G401 (cell line): ENCODE measurements at regions not wholly inside any gene's neighbourhood (a gene's known extent, or its start where the extent isn't known, plus 50 kb on each side); places are given as distances from the start of the nearest gene placed in this dataset.
A peak's percentile ranks its signal among the peaks of the same experiment; 100 is the strongest.

ENCODE experiments used
- DNase-seq: peaks from one replicate; pipeline ENCODE4 v3.0.0-alpha.2; 2015; ENCODE audit warnings: low spot score
- in situ Hi-C: cut with HindIII; loops from 2 replicates; pipeline ENCODE4 v1.10.0; 2016; ENCODE audit warnings: low sequenced_read_pairs, mixed read lengths

DNA sequence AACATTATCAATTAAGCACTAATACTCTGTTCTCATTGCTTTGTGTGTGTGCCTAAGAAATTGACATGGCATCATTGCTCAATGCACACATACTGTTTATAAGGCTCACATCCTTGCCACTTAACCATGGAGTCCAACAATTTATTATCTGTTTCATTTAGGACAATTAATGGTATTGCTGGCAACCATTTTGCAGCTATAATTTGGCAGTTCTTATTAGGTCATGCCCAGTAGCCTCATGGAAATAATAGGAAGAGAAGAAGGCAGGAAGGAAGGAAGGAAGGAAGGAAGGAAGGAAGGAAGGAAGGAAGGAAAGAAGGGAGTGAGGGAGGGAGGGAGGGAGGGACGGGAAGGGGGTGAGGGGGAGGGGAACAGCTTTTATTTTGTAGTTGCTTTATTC, 285.5 kb upstream of the SLC24A2 start:
- in situ Hi-C loops, result no loop called here
- no peak for DNase-seq

DNA sequence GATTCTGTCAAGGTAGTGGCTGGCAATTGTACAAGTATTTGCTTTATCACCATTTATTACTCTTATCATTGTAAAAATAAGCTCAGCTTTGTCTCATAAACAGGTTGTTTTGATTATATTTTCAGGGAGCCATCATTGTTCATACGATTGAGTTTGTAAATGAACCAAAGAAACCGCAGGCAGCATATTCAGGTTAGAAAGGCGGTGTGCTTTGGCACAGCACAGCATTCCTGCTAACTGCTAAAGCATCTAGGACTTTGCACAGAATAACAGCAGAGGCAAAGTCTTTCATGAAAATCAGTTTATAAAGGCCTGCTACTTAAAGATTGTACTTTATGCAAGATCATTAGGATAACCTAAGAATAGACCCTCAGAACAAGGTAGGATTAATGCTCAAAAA, 281.5 kb upstream of the SLC24A2 start:
- in situ Hi-C loops, result no loop called here

DNA sequence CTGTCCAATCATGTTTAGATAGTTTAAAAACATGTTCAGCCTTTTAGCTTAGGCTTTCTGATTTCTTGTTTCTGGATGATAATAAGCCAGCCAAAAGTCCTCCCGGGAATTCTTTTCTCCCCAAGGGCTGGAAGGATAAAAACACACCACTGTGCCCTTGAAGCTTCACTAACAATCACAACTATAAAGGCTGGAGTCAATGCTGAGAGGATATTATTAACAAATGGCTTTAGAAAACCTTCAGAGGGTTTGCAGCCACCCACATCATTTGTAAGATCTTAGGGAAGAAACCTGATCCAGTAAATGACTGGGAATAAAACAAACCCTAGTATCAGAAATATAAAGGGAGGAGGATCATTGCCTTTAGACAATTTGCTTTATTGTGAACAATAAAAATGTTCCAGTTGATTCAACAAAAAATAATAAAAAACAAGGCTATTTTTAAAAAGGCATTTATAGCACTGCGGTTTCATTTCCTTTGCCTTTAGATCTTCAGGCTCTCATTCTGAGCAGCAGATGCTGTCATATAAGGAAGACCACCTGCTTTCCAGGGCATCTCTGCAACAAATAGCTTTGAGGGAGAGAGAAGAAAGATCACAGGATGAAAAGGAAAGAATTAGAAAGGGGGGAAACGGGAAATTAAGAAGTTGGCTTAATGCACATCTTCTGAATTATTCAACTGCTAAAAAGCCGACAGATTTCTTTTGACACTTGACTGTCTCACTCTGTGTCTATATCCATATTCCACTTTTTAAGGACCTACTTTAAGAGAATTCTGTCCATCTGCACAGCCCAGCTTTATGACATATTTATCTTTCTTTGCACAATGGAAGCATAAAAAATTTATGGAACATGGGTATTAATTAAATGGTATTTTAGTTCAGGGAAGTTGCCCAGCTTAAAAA, 277.2 kb upstream of the SLC24A2 start:
- in situ Hi-C loops, result no loop called here
- no peak for DNase-seq

More for the DNA sequence above, 281.5 kb upstream of the SLC24A2 start:
- DNase-seq, result no peak

DNA sequence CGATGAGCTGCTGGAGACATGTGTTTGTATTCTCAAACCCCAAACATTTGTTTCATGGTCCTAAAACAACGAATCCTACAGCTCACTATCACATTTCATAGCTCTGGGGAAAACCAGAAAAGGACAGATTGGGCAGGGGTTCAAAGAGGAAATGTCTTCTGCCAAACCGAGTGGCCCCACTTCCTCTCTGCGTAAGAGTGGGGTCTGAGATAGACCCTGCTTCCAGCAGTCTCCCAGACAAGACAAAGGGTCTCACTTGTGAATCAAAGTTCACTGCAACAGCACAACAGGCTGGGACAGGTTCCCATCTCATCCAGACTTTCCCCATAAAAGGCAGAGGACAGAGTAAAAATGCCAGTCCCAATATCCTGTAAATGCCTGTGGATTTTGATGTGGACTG, 276.2 kb upstream of the SLC24A2 start:
- no peak for DNase-seq
- in situ Hi-C loops, result no loop called here

DNA sequence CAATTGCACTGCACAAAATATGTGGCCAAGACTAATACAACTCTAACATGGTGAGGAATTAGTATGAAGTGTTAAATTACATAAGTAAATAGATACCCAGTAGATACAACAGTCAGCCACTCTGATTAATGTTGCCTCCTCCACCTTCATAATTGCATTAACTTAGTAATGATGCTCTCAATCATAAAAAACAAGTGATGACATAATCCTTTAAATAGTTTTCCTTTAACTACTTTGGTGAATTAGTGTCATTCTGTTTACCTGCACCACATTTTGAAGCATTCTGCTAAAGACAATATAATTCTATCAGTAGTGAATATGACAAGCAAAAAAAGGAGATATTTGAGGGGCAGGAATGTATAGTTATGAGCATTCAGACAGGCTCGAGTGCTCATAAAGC, 265.9 kb upstream of the SLC24A2 start:
- in situ Hi-C loops, result no loop called here
- no peak for DNase-seq

DNA sequence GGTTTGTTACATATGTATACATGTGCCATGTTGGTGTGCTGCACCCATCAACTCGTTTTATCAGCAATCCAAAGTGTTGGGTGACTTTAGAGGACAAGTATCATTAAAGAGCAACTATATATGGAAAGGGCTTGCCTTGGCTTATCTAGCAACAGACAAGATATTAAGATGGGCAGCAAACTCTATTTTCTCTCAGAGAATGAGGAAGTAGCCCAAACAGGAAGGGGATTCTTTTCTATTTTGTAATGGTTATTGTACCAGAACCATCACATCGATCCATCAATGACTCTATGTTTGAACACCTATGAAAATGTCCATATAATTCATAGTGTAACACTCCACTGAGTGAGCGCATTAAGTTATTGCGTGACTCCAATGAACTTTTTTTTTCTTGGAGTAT, 260.1 kb upstream of the SLC24A2 start:
- DNase-seq, result no peak
- in situ Hi-C loops, result no loop called here

DNA sequence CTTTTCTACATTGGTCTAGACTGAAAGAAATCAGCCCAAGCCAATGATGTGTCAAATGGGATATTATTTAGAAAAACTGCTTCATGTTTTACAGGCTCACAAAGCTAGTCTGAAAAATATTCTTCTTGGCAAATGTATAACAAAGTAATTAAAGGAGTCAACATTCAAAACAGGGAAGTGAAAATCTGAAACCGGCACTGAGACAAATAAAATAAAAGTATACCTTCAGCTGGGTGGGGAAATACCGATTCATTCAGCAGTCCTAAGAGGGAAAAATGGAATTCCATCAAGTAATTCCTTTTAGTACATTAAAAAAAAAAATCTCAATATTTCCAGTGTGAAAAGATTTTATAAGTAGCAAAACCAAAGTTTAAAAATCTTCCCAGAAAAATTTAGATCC, 259.6 kb upstream of the SLC24A2 start:
- in situ Hi-C loops, result no loop called here
- no peak for DNase-seq

DNA sequence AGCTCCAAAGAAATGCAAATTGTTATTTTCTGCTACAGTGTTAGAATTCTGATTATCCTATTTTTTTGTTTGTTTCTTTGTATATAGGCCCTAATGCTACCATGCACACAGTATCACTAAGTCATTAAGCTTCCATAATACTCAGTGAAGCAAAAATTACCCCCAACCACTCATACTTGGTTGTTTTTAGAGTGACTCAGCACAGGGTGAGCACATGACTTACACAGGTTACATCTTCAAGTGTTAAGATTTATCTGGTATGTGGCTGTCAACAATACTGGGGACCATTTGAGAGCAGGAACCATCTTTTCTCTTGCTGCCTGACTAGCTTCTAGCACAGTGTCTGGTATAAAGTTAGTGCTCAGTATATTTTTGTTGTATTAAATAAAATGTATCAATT, 255.8 kb upstream of the SLC24A2 start:
- in situ Hi-C loops, result no loop called here
- no peak for DNase-seq

DNA sequence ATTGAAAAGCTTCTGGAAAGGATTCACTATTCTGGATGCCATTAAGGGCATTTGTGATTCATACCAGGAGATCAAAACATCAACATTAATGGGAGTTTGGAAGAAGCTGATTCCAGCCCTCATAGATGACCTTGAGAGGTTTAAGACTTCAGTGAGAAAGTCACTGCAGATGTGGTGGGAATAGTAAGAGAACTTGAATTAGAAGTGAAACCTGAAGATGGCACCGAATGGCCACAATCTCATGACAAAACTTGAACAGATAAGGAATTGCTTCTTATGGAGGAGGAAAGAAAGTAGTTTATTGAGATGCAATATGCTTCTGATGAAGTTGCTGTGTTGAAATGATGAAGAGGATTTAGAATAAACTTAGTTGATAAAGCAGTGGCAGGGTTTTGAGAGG, 254.6 kb upstream of the SLC24A2 start:
- in situ Hi-C loops, result no loop called here
- no peak for DNase-seq

DNA sequence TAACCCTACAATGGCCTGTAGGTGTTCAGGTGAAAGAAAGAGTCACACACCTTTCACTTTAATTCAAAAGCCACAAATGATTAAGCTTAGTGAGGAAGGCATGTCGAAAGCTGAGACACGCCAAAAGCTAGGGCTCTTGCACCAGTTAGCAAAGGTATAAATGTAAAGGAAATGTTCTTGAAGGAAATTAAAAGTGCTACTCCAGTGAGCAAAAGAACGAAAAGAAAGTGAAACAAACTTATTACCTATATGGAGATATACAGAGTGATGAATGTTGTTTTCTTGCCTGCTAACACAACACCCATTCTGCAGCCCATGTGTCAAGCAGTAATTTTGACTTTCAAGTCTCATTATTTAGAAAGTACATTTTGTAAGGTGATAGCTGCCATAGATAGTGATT, 254.2 kb upstream of the SLC24A2 start:
- in situ Hi-C loops, result no loop called here
- no peak for DNase-seq

DNA sequence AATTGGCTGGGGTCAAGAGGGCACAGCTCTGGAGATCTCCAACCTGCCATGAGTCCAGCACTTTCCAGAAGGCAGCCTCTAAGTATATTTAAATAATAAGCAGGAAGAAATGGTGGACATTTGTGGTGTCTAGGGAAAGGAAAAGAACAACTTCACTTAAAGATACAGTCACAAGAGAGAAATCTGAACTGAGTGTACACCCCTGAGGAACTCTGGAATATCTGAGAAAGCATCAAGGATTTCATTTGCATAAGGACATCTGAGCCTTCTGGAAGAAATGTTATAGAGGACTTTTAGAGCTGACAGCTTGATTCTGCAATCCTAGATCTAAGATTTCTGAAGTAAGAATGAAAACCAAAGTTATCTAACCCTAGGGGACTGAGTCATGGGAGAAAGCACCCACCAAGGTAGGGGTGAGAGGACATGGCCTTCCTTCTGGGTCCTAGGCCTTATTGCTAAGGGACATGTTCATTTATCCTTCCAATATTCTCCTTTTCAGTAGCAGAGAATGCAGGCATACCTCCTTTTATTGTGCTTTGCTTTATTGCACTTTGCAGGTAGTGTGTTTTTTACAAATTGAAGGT, 253.4 kb upstream of the SLC24A2 start:
- DNase-seq, result no peak
- in situ Hi-C loops, result no loop called here

DNA sequence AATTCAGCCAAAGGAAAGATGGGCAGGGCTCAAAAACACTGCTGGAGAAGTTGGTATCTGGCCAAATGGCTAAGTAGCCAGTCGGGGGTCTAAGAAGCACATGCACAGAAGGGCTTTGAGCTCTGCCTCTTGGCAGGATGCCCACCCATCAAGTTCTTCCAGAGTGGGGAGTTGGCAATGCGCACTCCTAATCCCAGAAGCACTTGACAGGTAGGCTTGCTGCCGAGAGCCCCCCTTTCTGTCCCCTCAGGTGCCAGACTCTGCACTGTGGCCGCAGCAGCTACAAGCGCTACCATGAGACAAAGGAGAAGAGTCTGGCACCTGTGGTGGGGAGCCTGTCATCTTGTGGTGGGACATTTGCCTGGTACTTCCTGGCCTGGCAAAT, 252.9 kb upstream of the SLC24A2 start:
- in situ Hi-C loops, result no loop called here
- DNase-seq, result peak; percentile 47

DNA sequence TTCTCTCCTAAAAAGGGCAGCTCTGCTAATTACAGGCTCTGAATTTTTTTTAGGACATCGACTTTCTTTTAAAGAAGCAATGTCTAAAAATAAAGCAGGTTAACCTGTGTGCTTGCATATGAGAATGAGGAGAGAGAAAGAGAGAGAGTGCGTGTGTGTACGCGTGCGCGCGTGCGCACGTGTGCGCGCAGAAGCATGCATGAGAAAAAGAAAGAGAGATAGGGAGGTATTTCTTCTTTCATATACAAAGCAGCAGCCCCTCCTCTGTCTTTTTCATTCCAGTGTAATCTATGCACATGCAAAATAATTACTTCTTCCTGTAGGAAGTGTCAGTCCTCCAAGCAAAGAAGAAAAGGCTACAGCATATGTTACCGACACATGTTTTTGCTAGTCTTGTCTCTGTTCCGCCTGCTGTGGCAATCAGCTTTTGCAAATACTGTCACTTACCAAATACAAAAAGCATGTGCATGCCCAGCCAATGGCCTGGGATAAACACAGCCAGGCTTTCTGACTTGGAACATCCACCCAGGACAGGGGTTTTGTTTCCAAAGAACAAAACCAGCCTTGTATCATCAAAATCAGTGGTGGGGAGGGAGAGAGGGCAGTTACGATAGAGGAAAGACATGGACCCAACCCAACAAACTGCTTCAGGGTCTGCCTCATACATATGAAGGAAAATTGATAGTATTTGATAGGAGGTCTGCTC, 252.3 kb upstream of the SLC24A2 start:
- in situ Hi-C loops, result no loop called here
- peak; percentile 50 for DNase-seq

DNA sequence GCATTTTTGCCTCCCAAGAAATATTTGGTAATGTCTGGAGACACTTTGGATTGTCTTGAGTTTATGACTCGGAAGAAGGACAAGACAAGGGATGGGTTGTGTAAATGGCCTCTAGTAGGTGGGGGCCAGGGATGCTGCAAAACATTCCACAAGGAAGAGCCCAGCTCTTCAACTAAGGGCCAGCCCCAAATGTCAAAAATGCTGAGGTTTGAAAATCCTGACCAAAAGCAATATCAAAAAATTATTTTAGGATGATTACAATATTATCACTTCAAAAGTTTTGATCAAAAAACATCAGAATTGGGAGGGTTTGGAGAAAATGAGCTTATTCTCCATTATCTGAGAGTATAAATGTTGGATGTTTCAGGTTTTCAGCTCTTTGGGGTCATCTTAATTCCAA, 248.9 kb upstream of the SLC24A2 start:
- DNase-seq, result no peak
- in situ Hi-C loops, result no loop called here

DNA sequence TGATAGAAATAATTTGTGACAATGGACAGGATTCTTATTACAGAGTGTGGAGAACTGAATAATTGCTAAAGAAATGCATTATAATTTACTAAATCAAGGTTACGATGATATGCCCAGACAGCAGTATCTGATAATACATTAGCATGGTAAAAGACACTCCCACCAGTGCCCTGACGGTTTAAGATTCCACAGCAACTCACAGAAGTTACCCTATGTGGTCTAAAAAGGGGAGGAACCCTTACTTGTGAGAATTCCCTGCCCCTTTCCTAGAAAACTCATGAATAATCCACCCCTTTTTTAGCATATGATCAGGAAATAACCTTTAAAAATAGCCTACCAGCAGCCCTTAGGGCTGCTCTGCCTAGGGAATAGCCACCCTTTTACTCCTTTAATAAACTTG, 244.7 kb upstream of the SLC24A2 start:
- in situ Hi-C loops, result no loop called here
- DNase-seq, result no peak

DNA sequence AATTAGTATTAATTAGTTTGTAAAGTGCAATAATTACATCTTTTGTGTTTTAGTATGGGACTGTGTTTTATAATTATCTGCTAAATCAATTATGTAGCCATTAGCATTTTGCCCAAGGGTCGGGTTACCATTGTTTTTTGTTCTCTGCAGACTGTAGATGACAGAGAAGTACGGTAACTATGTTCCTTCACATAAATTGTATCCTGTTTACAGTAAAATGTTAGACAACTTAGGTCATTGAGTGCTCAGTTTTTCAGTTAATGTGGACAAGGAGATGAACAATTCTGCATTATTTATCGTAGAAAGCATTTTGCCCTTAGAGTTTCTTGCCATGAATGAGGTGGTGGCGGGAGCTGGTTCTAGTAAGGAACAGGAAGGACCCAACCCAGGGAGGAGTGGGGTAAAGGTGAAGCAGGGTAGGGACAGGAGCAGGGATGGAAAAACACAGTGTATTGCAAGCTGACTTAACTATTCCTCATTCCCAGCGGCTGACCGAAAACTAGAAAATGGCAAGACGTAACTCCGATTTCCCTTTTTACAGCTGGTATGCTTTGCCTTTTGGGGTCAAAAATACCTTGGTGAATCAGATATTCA, 243.7 kb upstream of the SLC24A2 start:
- DNase-seq, result no peak
- in situ Hi-C loops, result no loop called here

DNA sequence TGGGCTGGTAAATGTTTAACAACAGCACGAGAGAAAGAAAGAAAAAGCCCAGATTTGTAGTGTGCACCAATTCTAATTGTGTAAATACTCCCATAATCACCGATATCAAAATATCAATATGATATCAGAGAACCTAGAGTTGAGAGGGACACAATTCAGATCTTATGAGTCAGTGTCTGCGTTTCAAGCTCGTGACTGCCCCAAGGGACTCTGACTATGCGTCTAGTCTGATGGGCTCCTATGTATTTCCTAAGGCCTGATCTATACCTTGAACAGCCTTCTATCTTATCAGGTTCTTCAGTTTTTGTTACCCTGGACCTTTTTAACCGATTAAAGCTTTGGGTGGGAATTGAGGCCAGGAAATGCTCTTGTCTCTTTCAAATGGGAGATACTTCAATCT, 243.0 kb upstream of the SLC24A2 start:
- DNase-seq, result no peak
- in situ Hi-C loops, result no loop called here

DNA sequence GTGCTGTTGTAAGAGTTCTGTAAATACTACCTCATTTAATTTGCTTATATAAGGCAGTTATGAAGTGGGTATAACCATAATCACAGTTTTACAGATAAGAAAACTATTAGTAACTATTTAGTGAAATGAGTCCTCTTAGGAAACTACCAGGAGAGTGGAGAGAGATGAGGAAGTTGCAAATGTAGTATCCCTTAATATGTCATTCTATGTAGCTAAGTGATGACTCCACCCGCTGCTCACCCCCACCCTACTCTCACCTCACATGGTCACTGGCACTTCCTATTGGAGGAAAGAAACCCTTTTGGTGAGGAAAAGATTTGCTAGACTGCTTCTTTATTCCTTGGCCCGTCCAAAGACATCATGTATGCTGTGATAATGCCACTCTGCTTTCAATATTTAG, 241.8 kb upstream of the SLC24A2 start:
- DNase-seq, result no peak
- in situ Hi-C loops, result no loop called here

DNA sequence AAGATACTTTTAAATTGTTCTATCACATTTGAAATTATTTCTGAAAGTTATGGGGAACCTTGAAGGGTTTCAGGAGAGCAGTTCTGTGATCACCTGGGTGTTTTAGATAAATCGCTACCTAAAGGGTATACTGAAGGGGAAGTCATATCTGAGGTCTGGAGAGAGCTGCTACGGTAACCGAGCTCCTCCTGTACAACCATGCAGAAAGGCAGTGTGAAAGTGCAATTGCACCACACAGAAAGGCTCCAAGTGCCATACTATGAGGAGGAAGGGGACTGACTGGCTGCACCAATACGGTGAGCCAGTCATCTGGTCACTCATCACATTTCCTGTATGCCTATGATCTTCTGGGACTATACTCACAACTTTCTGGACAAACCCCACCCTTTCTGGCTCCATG, 241.4 kb upstream of the SLC24A2 start:
- no peak for DNase-seq
- in situ Hi-C loops, result no loop called here

DNA sequence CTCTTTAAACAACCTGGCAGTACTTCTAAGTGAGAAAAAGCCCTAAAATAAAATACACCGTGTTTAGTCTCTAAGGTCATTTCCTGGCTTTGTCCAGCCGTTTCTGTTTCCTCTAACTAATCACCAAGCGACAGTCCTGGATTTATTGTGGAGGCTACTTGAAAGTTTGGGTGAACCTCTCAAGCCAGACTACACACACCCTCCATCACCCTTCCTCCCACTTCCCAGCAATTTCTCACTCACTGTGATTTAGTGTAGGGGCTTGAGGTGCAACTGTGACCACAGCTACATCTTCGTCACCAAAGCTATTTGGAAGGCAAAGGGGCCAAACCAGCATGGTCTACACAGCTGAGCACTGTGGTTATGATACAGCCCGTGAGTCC, 240.0 kb upstream of the SLC24A2 start:
- in situ Hi-C loops, result no loop called here
- DNase-seq, result no peak
